ENCODE measurements at regions not wholly inside any gene's neighbourhood (a gene's known extent, or its start where the extent isn't known, plus 50 kb on each side); places are given as distances from the start of the nearest gene placed in this dataset.
"Not testable (repeated sequence)": the region's sequence is repeated elsewhere in the genome, so short reads cannot be mapped to it uniquely, and the experiment has no call there.

GRCh38 chr6:170036367-170036766 is 254.5 kb downstream of the DLL1 start:
- not testable (repeated sequence) for H3K27me3 ChIP-seq (ENCODE audit: control insufficient read depth, insufficient read depth, low read length); H3K9me3 ChIP-seq (ENCODE audit: control insufficient read depth, low read depth, low read length); H3K9ac ChIP-seq (ENCODE audit: low read length); H3K4me3 ChIP-seq (ENCODE audit: low read length); H3K36me3 ChIP-seq (ENCODE audit: control insufficient read depth, low read depth, low read length); H3K27ac ChIP-seq (ENCODE audit: low read length)
- peaks cover 13% of the 10 kb centered on the region for H3K4me1 ChIP-seq (ENCODE audit: control insufficient read depth, low read depth, low read length)

GRCh38 chr6:170035901-170036304 is 255.0 kb downstream of the DLL1 start:
- no peak overlapping the region for H3K27ac ChIP-seq (ENCODE audit: low read length)
- peaks cover 12% of the 10 kb centered on the region for H3K4me1 ChIP-seq (ENCODE audit: control insufficient read depth, low read depth, low read length)
- no peak overlapping the region for H3K9ac ChIP-seq (ENCODE audit: low read length)
- H3K27me3 ChIP-seq (ENCODE audit: control insufficient read depth, insufficient read depth, low read length), result no peaks in the 10 kb centered on the region
- H3K4me3 ChIP-seq (ENCODE audit: low read length), result no peak overlapping the region
- H3K9me3 ChIP-seq (ENCODE audit: control insufficient read depth, low read depth, low read length), result no peaks in the 10 kb centered on the region
- H3K36me3 ChIP-seq (ENCODE audit: control insufficient read depth, low read depth, low read length), result no peaks in the 10 kb centered on the region

GRCh38 chr6:170035044-170035443 is 255.8 kb downstream of the DLL1 start:
- Histone ChIP-seq H3K9ac (ENCODE audit: low read length) (no peak overlapping the region), H3K4me3 (ENCODE audit: low read length) (no peak overlapping the region), H3K9me3 (ENCODE audit: control insufficient read depth, low read depth, low read length) (no peaks in the 10 kb centered on the region), H3K36me3 (ENCODE audit: control insufficient read depth, low read depth, low read length) (no peaks in the 10 kb centered on the region), H3K27me3 (ENCODE audit: control insufficient read depth, insufficient read depth, low read length) (no peaks in the 10 kb centered on the region), H3K27ac (ENCODE audit: low read length) (no peak overlapping the region), H3K4me1 (ENCODE audit: control insufficient read depth, low read depth, low read length) (peaks cover 7% of the 10 kb centered on the region)

GRCh38 chr6:170034294-170034693 is 256.6 kb downstream of the DLL1 start:
- Histone ChIP-seq H3K36me3 (ENCODE audit: control insufficient read depth, low read depth, low read length) (no peaks in the 10 kb centered on the region), H3K4me1 (ENCODE audit: control insufficient read depth, low read depth, low read length) (peaks cover 7% of the 10 kb centered on the region), H3K4me3 (ENCODE audit: low read length) (no peak overlapping the region), H3K27me3 (ENCODE audit: control insufficient read depth, insufficient read depth, low read length) (no peaks in the 10 kb centered on the region), H3K9ac (ENCODE audit: low read length) (no peak overlapping the region), H3K9me3 (ENCODE audit: control insufficient read depth, low read depth, low read length) (no peaks in the 10 kb centered on the region), H3K27ac (ENCODE audit: low read length) (no peak overlapping the region)

DNA sequence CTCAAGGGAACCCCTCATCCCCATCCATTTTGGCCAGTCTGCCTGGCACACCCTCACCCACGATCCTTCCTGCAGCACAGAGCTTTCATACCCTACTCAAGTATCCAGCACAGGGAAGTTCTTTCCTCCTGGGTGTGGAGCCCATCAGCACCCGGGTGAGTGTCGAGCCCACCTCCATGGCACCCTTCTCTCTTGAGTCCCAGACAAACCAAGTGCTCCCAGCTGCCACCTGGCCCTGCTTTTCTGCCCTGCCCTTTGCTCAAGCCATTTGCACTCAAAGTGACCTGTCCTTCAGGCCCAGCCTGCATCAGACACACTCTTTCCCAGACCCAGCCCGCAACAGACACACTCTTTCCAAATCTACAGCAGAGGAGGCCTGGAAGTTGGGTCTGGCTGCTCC is 257.2 kb downstream of the DLL1 start:
- no peak overlapping the region for H3K27ac ChIP-seq (ENCODE audit: low read length)
- no peaks in the 10 kb centered on the region for H3K36me3 ChIP-seq (ENCODE audit: control insufficient read depth, low read depth, low read length)
- no peak overlapping the region for H3K9ac ChIP-seq (ENCODE audit: low read length)
- peaks cover 7% of the 10 kb centered on the region for H3K4me1 ChIP-seq (ENCODE audit: control insufficient read depth, low read depth, low read length)
- no peaks in the 10 kb centered on the region for H3K9me3 ChIP-seq (ENCODE audit: control insufficient read depth, low read depth, low read length)
- no peaks in the 10 kb centered on the region for H3K27me3 ChIP-seq (ENCODE audit: control insufficient read depth, insufficient read depth, low read length)
- H3K4me3 ChIP-seq (ENCODE audit: low read length), result no peak overlapping the region

DNA sequence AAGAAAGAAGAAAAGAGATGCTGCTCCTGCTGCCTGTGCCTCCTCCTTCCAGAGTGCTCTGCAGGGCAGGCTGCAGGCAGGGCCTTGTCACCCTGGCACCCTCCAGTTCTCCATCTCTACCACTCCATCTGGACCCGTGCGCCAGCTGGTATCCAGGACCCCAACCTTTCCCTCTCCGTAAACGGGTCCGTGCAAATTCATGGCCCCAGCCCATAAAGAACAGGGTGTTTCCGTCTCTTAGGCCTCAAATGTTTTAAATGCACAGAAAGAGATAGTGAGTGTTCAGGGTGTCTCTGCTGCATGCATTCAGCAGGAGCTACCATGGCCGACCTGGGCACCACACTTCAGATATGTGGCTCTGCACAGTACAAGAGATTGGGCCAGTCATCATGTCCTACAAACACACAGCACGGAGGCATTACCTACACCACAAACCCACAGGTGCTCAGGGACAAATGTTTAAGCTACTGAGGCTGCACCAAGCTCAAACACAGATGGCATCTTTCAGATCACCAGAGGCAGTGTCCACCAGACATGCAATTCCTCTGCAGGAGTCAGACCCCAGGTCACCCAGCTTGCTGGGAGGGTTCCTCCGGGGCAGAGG is 258.1 kb downstream of the DLL1 start:
- H3K36me3 ChIP-seq (ENCODE audit: control insufficient read depth, low read depth, low read length), result no peaks in the 10 kb centered on the region
- no peaks in the 10 kb centered on the region for H3K27me3 ChIP-seq (ENCODE audit: control insufficient read depth, insufficient read depth, low read length)
- no peaks in the 10 kb centered on the region for H3K9me3 ChIP-seq (ENCODE audit: control insufficient read depth, low read depth, low read length)
- H3K4me1 ChIP-seq (ENCODE audit: control insufficient read depth, low read depth, low read length), result peaks cover 3% of the 10 kb centered on the region
- no peak overlapping the region for H3K9ac ChIP-seq (ENCODE audit: low read length)
- no peak overlapping the region for H3K4me3 ChIP-seq (ENCODE audit: low read length)
- H3K27ac ChIP-seq (ENCODE audit: low read length), result no peak overlapping the region

GRCh38 chr6:170032197-170032596 is 258.7 kb downstream of the DLL1 start:
- H3K9me3 ChIP-seq (ENCODE audit: control insufficient read depth, low read depth, low read length), result no peaks in the 10 kb centered on the region
- H3K27me3 ChIP-seq (ENCODE audit: control insufficient read depth, insufficient read depth, low read length), result no peaks in the 10 kb centered on the region
- no peak overlapping the region for H3K9ac ChIP-seq (ENCODE audit: low read length)
- H3K27ac ChIP-seq (ENCODE audit: low read length), result no peak overlapping the region
- H3K4me3 ChIP-seq (ENCODE audit: low read length), result no peak overlapping the region
- H3K36me3 ChIP-seq (ENCODE audit: control insufficient read depth, low read depth, low read length), result no peaks in the 10 kb centered on the region
- H3K4me1 ChIP-seq (ENCODE audit: control insufficient read depth, low read depth, low read length), result peaks cover 3% of the 10 kb centered on the region

GRCh38 chr6:170031684-170032121 is 259.2 kb downstream of the DLL1 start:
- no peaks in the 10 kb centered on the region for H3K36me3 ChIP-seq (ENCODE audit: control insufficient read depth, low read depth, low read length)
- no peak overlapping the region for H3K27ac ChIP-seq (ENCODE audit: low read length)
- no peaks in the 10 kb centered on the region for H3K27me3 ChIP-seq (ENCODE audit: control insufficient read depth, insufficient read depth, low read length)
- no peak overlapping the region for H3K9ac ChIP-seq (ENCODE audit: low read length)
- no peaks in the 10 kb centered on the region for H3K9me3 ChIP-seq (ENCODE audit: control insufficient read depth, low read depth, low read length)
- no peak overlapping the region for H3K4me3 ChIP-seq (ENCODE audit: low read length)
- peaks cover 3% of the 10 kb centered on the region for H3K4me1 ChIP-seq (ENCODE audit: control insufficient read depth, low read depth, low read length)

GRCh38 chr6:170030821-170031471 is 259.9 kb downstream of the DLL1 start:
- no peaks in the 10 kb centered on the region for H3K27me3 ChIP-seq (ENCODE audit: control insufficient read depth, insufficient read depth, low read length)

GRCh38 chr6:170030284-170030815 is 260.5 kb downstream of the DLL1 start:
- H3K4me1 ChIP-seq (ENCODE audit: control insufficient read depth, low read depth, low read length), result no peaks in the 10 kb centered on the region
- H3K36me3 ChIP-seq (ENCODE audit: control insufficient read depth, low read depth, low read length), result no peaks in the 10 kb centered on the region
- H3K9ac ChIP-seq (ENCODE audit: low read length), result no peak overlapping the region
- no peak overlapping the region for H3K27ac ChIP-seq (ENCODE audit: low read length)
- H3K9me3 ChIP-seq (ENCODE audit: control insufficient read depth, low read depth, low read length), result no peaks in the 10 kb centered on the region
- no peaks in the 10 kb centered on the region for H3K27me3 ChIP-seq (ENCODE audit: control insufficient read depth, insufficient read depth, low read length)
- H3K4me3 ChIP-seq (ENCODE audit: low read length), result no peak overlapping the region

More at GRCh38 chr6:170030821-170031471, 259.9 kb downstream of the DLL1 start:
- H3K4me1 ChIP-seq (ENCODE audit: control insufficient read depth, low read depth, low read length), result no peaks in the 10 kb centered on the region
- no peaks in the 10 kb centered on the region for H3K9me3 ChIP-seq (ENCODE audit: control insufficient read depth, low read depth, low read length)
- no peaks in the 10 kb centered on the region for H3K36me3 ChIP-seq (ENCODE audit: control insufficient read depth, low read depth, low read length)
- no peak overlapping the region for H3K4me3 ChIP-seq (ENCODE audit: low read length)
- no peak overlapping the region for H3K27ac ChIP-seq (ENCODE audit: low read length)
- no peak overlapping the region for H3K9ac ChIP-seq (ENCODE audit: low read length)

DNA sequence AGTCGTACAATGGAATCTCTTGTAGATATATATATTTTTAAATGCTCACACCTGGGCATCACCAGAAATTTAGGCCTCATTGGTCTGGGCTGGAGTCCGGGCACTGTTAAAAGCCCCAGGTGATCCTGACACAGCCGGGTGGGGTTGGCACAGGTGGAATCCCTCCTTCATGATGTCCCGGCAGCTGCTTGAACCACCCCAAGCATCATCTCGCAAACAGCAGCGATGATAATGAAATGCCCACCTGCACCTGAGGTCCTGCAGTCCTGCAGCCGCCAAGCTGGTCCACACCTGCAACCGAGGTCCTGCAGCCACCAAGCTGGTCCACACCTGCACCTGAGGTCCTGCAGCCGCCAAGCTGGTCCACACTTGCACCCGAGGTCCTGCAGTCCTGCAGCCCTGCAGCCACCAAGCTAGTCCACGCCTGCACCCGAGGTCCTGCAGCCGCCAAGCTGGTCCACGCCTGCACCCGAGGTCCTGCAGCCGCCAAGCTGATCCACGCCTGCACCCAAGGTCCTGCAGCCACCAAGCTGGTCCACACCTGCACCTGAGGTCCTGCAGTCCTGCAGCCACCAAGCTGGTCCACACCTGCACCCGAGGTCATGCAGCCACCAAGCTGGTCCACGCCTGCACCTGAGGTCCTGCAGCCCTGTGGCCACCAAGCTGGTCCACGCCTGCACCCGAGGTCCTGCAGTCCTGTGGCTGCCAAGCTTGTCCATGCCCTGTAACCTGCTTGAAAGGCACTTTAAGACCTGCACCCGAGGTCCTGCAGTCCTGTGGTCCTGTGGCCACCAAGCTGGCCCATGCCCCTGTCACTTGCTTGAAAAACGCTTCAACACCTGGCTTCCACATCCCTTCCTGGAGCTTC is 261.2 kb downstream of the DLL1 start:
- H3K9ac ChIP-seq (ENCODE audit: low read length), result no peak overlapping the region
- no peak overlapping the region for H3K4me3 ChIP-seq (ENCODE audit: low read length)
- H3K4me1 ChIP-seq (ENCODE audit: control insufficient read depth, low read depth, low read length), result no peaks in the 10 kb centered on the region
- H3K36me3 ChIP-seq (ENCODE audit: control insufficient read depth, low read depth, low read length), result no peaks in the 10 kb centered on the region
- no peaks in the 10 kb centered on the region for H3K9me3 ChIP-seq (ENCODE audit: control insufficient read depth, low read depth, low read length)
- no peaks in the 10 kb centered on the region for H3K27me3 ChIP-seq (ENCODE audit: control insufficient read depth, insufficient read depth, low read length)
- no peak overlapping the region for H3K27ac ChIP-seq (ENCODE audit: low read length)
